GM06990 (cell line): ENCODE measurements at regions not wholly inside any gene's neighbourhood (a gene's known extent, or its start where the extent isn't known, plus 50 kb on each side); places are given as distances from the start of the nearest gene placed in this dataset.

ENCODE experiments used
- DNase-seq: peaks from one replicate; pipeline ENCODE4 v3.0.0-alpha.2; 2011; ENCODE audit not compliant: insufficient read length; ENCODE audit errors: extremely low read depth
- H3K27me3 ChIP-seq: replicated peaks from 2 replicates; pipeline ENCODE4 v1.6.0; 2011; ENCODE audit warnings: low read length; ENCODE audit not compliant: control insufficient read depth, insufficient read depth
- H3K36me3 ChIP-seq: 2 replicates; pipeline ENCODE4 v1.5.1; 2011; ENCODE audit warnings: low read length; ENCODE audit not compliant: control insufficient read depth, insufficient read depth
- H3K4me3 ChIP-seq: replicated peaks from 2 replicates; pipeline ENCODE4 v1.5.1; 2011; ENCODE audit warnings: low read depth, mild to moderate bottlenecking, control low read depth, low read length
- TF ChIP-seq, protein P1 (sequence below): IDR thresholded peaks from 2 replicates; pipeline ENCODE4 v1.5.1; 2011; ENCODE audit warnings: low read length, control low read depth, mild to moderate bottlenecking, inconsistent platforms; ENCODE audit not compliant: insufficient read depth, poor library complexity, severe bottlenecking

- DNase-seq = no peak
- Histone ChIP-seq H3K27me3 (no peaks in the 10 kb centered on the region), H3K36me3 (no peaks in the 10 kb centered on the region), H3K4me3 (no peak overlapping the region)
- TF ChIP-seq, protein P1, sequence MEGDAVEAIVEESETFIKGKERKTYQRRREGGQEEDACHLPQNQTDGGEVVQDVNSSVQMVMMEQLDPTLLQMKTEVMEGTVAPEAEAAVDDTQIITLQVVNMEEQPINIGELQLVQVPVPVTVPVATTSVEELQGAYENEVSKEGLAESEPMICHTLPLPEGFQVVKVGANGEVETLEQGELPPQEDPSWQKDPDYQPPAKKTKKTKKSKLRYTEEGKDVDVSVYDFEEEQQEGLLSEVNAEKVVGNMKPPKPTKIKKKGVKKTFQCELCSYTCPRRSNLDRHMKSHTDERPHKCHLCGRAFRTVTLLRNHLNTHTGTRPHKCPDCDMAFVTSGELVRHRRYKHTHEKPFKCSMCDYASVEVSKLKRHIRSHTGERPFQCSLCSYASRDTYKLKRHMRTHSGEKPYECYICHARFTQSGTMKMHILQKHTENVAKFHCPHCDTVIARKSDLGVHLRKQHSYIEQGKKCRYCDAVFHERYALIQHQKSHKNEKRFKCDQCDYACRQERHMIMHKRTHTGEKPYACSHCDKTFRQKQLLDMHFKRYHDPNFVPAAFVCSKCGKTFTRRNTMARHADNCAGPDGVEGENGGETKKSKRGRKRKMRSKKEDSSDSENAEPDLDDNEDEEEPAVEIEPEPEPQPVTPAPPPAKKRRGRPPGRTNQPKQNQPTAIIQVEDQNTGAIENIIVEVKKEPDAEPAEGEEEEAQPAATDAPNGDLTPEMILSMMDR = no peak
Observed at GRCh38 chr2:51151490-51152140, 119.7 kb upstream of the NRXN1 start.

DNA sequence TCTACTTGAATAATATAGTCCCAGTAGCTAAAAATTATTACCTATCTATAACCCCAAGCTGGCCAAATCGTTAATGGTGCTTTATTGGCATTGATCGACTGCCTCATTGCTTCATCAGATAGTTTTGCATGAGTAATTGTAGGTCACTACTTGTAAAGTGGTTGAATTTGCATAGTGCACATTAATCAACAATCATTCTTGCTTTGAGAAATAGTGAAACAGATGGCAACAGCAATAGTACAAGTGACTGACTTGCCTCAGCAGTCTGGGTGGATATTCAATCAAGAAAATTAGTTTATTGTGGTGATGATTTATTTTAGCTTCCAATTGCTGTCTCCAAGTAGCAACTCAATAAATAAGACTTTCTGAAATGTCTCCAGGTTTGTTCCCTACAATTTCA is 117.8 kb upstream of the NRXN1 start:
- Histone ChIP-seq H3K4me3 (no peak overlapping the region), H3K36me3 (no peaks in the 10 kb centered on the region), H3K27me3 (no peaks in the 10 kb centered on the region)
- no peak for DNase-seq
- TF ChIP-seq, protein P1 = no peak

- Histone ChIP-seq H3K4me3 (no peak overlapping the region), H3K27me3 (no peaks in the 10 kb centered on the region), H3K36me3 (no peaks in the 10 kb centered on the region)
- TF ChIP-seq, protein P1 = no peak
- no peak for DNase-seq
Observed at GRCh38 chr2:51145761-51146160, 113.8 kb upstream of the NRXN1 start.

DNA sequence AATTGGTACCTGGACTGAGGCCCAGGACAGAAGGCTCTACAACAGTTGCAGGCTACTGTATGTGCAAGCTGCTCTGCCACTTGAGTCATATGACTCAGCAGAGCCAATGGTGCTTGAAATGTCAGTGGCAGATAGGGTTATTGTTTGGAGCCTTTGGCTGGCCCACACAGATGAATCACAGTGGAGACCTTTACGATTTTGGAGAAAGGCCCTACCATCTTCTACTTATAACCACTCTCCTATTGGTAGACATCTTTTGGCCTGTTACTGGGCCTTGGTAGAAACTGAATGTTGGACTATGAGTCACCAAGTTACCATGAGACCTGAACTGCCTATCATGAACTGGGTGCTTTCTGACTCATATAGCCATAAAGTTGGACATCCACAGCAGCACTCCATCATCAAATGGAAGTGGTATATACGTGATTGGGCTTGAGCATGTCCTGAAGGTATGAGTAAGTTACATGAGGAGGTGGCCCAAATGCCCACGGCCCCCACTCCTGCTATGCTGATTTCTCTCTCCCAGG is 88.9 kb upstream of the NRXN1 start:
- no peak overlapping the region for H3K4me3 ChIP-seq
- TF ChIP-seq, protein P1 = no peak
- no peaks in the 10 kb centered on the region for H3K36me3 ChIP-seq
- no peaks in the 10 kb centered on the region for H3K27me3 ChIP-seq
- DNase-seq = no peak

- H3K36me3 ChIP-seq = no peaks in the 10 kb centered on the region
- H3K4me3 ChIP-seq = no peak overlapping the region
- TF ChIP-seq, protein P1 = no peak
- H3K27me3 ChIP-seq = no peaks in the 10 kb centered on the region
- no peak for DNase-seq
Observed at GRCh38 chr2:51111532-51111931, 79.6 kb upstream of the NRXN1 start.
